HL-60 (cell line): ENCODE measurements at regions not wholly inside any gene's neighbourhood (a gene's known extent, or its start where the extent isn't known, plus 50 kb on each side); places are given as distances from the start of the nearest gene placed in this dataset.

ENCODE experiments used
- GABPA ChIP-seq: IDR thresholded peaks from 2 replicates; pipeline ENCODE4 v1.6.1; 2012; ENCODE audit warnings: low read depth
- POLR2AphosphoS5 ChIP-seq: IDR thresholded peaks from 2 replicates; pipeline ENCODE4 v1.6.1; 2012; ENCODE audit warnings: low read depth
- SPI1 ChIP-seq: IDR thresholded peaks from 2 replicates; pipeline ENCODE4 v1.6.1; 2012; ENCODE audit warnings: low read depth, mild to moderate bottlenecking, borderline replicate concordance
- TF ChIP-seq, protein P1 (sequence below): IDR thresholded peaks from one replicate; pipeline ENCODE4 v1.5.1; 2011; ENCODE audit warnings: low read length, control low read depth, inconsistent platforms; ENCODE audit not compliant: insufficient read depth

DNA sequence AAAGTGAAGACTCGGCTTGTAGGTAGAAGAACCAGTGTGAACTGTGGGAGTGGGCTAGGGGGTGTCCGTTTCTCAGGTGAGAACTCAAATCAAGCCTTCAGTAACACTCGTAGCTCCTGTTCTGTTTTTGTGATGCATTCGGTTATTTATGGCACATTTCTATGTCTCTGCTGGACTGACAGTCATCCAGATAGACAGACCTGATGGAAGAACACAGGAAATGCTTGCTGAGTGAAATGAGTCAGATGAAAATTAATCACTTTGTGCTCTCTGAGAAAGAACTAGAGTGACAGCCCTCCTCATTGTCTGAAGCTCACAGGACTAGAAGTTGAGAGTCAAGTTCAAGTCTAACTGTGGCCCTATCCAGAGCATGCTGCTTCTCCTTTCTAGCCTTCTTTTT lies 360.1 kb upstream of the PLXNA2 start:
- TF ChIP-seq, protein P1, sequence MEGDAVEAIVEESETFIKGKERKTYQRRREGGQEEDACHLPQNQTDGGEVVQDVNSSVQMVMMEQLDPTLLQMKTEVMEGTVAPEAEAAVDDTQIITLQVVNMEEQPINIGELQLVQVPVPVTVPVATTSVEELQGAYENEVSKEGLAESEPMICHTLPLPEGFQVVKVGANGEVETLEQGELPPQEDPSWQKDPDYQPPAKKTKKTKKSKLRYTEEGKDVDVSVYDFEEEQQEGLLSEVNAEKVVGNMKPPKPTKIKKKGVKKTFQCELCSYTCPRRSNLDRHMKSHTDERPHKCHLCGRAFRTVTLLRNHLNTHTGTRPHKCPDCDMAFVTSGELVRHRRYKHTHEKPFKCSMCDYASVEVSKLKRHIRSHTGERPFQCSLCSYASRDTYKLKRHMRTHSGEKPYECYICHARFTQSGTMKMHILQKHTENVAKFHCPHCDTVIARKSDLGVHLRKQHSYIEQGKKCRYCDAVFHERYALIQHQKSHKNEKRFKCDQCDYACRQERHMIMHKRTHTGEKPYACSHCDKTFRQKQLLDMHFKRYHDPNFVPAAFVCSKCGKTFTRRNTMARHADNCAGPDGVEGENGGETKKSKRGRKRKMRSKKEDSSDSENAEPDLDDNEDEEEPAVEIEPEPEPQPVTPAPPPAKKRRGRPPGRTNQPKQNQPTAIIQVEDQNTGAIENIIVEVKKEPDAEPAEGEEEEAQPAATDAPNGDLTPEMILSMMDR: no peak
- TF ChIP-seq GABPA (no peak), POLR2AphosphoS5 (no peak), SPI1 (no peak)
